HG03039 (cell line): ENCODE measurements at regions not wholly inside any gene's neighbourhood (a gene's known extent, or its start where the extent isn't known, plus 50 kb on each side); places are given as distances from the start of the nearest gene placed in this dataset.
A peak's percentile ranks its signal among the peaks of the same experiment; 100 is the strongest.

ENCODE experiments used
- ATAC-seq: cut with Tn5 transposase; IDR thresholded peaks from one replicate; pipeline ENCODE4 v1.9.1; 2021; ENCODE audit warnings: mild to moderate bottlenecking, moderate library complexity; ENCODE audit not compliant: unreplicated experiment

- no peak for ATAC-seq
Observed at GRCh38 chr15:98412852-98413251, 235.5 kb upstream of the IGF1R start.

- no peak for ATAC-seq
Observed at GRCh38 chr15:98413933-98414546, 234.3 kb upstream of the IGF1R start.

GRCh38 chr15:98416222-98416855 lies 232.0 kb upstream of the IGF1R start:
- ATAC-seq = no peak

GRCh38 chr15:98417346-98417745 lies 231.0 kb upstream of the IGF1R start:
- no peak for ATAC-seq

- ATAC-seq = no peak
Observed at GRCh38 chr15:98418122-98418521, 230.2 kb upstream of the IGF1R start.

- ATAC-seq = no peak
Observed at GRCh38 chr15:98419173-98419780, 229.1 kb upstream of the IGF1R start.

GRCh38 chr15:98420837-98421236 lies 227.5 kb upstream of the IGF1R start:
- ATAC-seq = no peak

- ATAC-seq = peak; percentile 70
Observed at GRCh38 chr15:98421419-98422129, 226.8 kb upstream of the IGF1R start.

GRCh38 chr15:98422130-98422478 lies 226.2 kb upstream of the IGF1R start:
- no peak for ATAC-seq

- ATAC-seq = no peak
Observed at GRCh38 chr15:98425173-98425572, 223.2 kb upstream of the IGF1R start.

- ATAC-seq = no peak
Observed at GRCh38 chr15:98427321-98427720, 221.0 kb upstream of the IGF1R start.

- ATAC-seq = peak; percentile 72
Observed at GRCh38 chr15:98428253-98428989, 219.9 kb upstream of the IGF1R start.

GRCh38 chr15:98431171-98431570 lies 217.2 kb upstream of the IGF1R start:
- ATAC-seq = no peak

GRCh38 chr15:98433346-98433745 lies 215.0 kb upstream of the IGF1R start:
- no peak for ATAC-seq

- ATAC-seq = no peak
Observed at GRCh38 chr15:98433856-98434255, 214.5 kb upstream of the IGF1R start.

- no peak for ATAC-seq
Observed at GRCh38 chr15:98437752-98438151, 210.6 kb upstream of the IGF1R start.

- ATAC-seq = no peak
Observed at GRCh38 chr15:98438326-98438725, 210.0 kb upstream of the IGF1R start.

- no peak for ATAC-seq
Observed at GRCh38 chr15:98438907-98439306, 209.4 kb upstream of the IGF1R start.

- ATAC-seq = no peak
Observed at GRCh38 chr15:98439523-98439942, 208.8 kb upstream of the IGF1R start.

GRCh38 chr15:98440917-98441316 lies 207.4 kb upstream of the IGF1R start:
- ATAC-seq = peak; percentile 53

- ATAC-seq = no peak
Observed at GRCh38 chr15:98441599-98441998, 206.7 kb upstream of the IGF1R start.
